Neuronal stem cell (in vitro differentiated cells): ENCODE measurements at regions not wholly inside any gene's neighbourhood (a gene's known extent, or its start where the extent isn't known, plus 50 kb on each side); places are given as distances from the start of the nearest gene placed in this dataset.
A peak's percentile ranks its signal among the peaks of the same experiment; 100 is the strongest.

Source experiments
- DNase-seq: peaks from one replicate; pipeline ENCODE4 v3.0.0-alpha.2; 2013; ENCODE audit warnings: low spot score
- H2AFZ ChIP-seq: one replicate; pipeline ENCODE4 v1.6.1; 2013; ENCODE audit warnings: mild to moderate bottlenecking, low read length, inconsistent platforms
- H2AK5ac ChIP-seq: 2 replicates; pipeline ENCODE4 v1.6.1; 2013; ENCODE audit warnings: low read depth, mild to moderate bottlenecking, inconsistent platforms, low read length, moderate library complexity, mixed read lengths
- H2BK120ac ChIP-seq: 2 replicates; pipeline ENCODE4 v1.6.1; 2013; ENCODE audit warnings: low read depth, mild to moderate bottlenecking, inconsistent platforms, low read length, moderate library complexity, mixed read lengths
- H2BK12ac ChIP-seq: one replicate; pipeline ENCODE4 v1.6.1; 2013; ENCODE audit warnings: low read length, inconsistent platforms
- H2BK15ac ChIP-seq: 2 replicates; pipeline ENCODE4 v1.6.1; 2013; ENCODE audit warnings: mild to moderate bottlenecking, low read length, inconsistent platforms, mixed read lengths
- H2BK5ac ChIP-seq: one replicate; pipeline ENCODE4 v1.6.1; 2013; ENCODE audit warnings: inconsistent platforms, mild to moderate bottlenecking, low read length, moderate library complexity
- H3K14ac ChIP-seq: one replicate; pipeline ENCODE4 v1.6.1; 2013; ENCODE audit warnings: low read length, inconsistent platforms
- H3K18ac ChIP-seq: 2 replicates; pipeline ENCODE4 v1.6.1; 2013; ENCODE audit warnings: low read length, inconsistent platforms
- H3K23ac ChIP-seq: 2 replicates; pipeline ENCODE4 v1.6.1; 2013; ENCODE audit warnings: low read depth, mild to moderate bottlenecking, mixed read lengths, low read length, inconsistent platforms; ENCODE audit not compliant: poor library complexity
- H3K27ac ChIP-seq: replicated peaks from 3 replicates; pipeline ENCODE4 v1.5.1; 2013; ENCODE audit warnings: low read length, inconsistent platforms
- H3K27me3 ChIP-seq, 3 experiments: 2 replicates each; pipeline ENCODE4 v1.6.1; 2013; ENCODE audit warnings: low read length in 3 of 3, mild to moderate bottlenecking in 2 of 3, inconsistent platforms in 1 of 3, low read depth in 1 of 3, mixed read lengths in 1 of 3, moderate library complexity in 1 of 3; ENCODE audit not compliant: control insufficient read depth in 3 of 3, insufficient read depth in 3 of 3
- H3K36me3 ChIP-seq, 2 donors: replicated peaks in 1 of 2; 2 replicates each; pipeline ENCODE4 v1.6.1; 2013; ENCODE audit warnings: low read length in 2 of 2; ENCODE audit not compliant: control insufficient read depth in 2 of 2, insufficient read depth in 2 of 2
- H3K4ac ChIP-seq: 2 replicates; pipeline ENCODE4 v1.6.1; 2013; ENCODE audit warnings: inconsistent platforms, mild to moderate bottlenecking, low read length, moderate library complexity
- H3K4me1 ChIP-seq, 2 donors: 1 replicate in 1 of 2; 2 replicates in 1 of 2; pipeline ENCODE4 v1.6.1; 2013; ENCODE audit warnings: low read length in 2 of 2, low read depth in 1 of 2; ENCODE audit not compliant: control insufficient read depth in 2 of 2, insufficient read depth in 1 of 2
- H3K4me2 ChIP-seq: one replicate; pipeline ENCODE4 v1.6.1; 2013; ENCODE audit warnings: mild to moderate bottlenecking, low read length, inconsistent platforms; ENCODE audit not compliant: insufficient read depth, poor library complexity, severe bottlenecking
- H3K4me3 ChIP-seq, 2 donors: 2 replicates each; pipeline ENCODE4 v1.5.1; 2013; ENCODE audit warnings: low read length in 2 of 2, mild to moderate bottlenecking in 2 of 2, inconsistent platforms in 1 of 2, moderate library complexity in 1 of 2
- H3K79me1 ChIP-seq: one replicate; pipeline ENCODE4 v1.6.1; 2013; ENCODE audit warnings: low read depth, mild to moderate bottlenecking, inconsistent platforms, low read length, moderate library complexity
- H3K9ac ChIP-seq: one replicate; pipeline ENCODE4 v1.6.1; 2013; ENCODE audit warnings: mild to moderate bottlenecking, low read depth, low read length, inconsistent platforms; ENCODE audit not compliant: poor library complexity
- H3K9me3 ChIP-seq, 2 donors: replicated peaks in 1 of 2; 2 replicates each; pipeline versions ENCODE3 to v1.6.1; 2013; ENCODE audit warnings: low read length in 2 of 2, mild to moderate bottlenecking in 2 of 2, inconsistent platforms in 1 of 2, low read depth in 1 of 2, mixed read lengths in 1 of 2, moderate library complexity in 1 of 2; ENCODE audit not compliant: control insufficient read depth in 2 of 2, insufficient read depth in 1 of 2
- H4K8ac ChIP-seq: one replicate; pipeline ENCODE4 v1.6.1; 2013; ENCODE audit warnings: low read depth, mild to moderate bottlenecking, inconsistent platforms, low read length, moderate library complexity
- H4K91ac ChIP-seq: one replicate; pipeline ENCODE4 v1.6.1; 2013; ENCODE audit warnings: low read length, low read depth, mild to moderate bottlenecking, inconsistent platforms; ENCODE audit not compliant: poor library complexity
- WGBS, 2 donors: extraction: QIAGEN DNeasy Blood & Tissue Kit; methylation state at CpG; one replicate each; pipeline ENCODE4 v1.1.7; 2013; ENCODE audit warnings: missing lambda C conversion rate in 2 of 2, mixed read lengths in 1 of 2; ENCODE audit not compliant: insufficient read length in 2 of 2, insufficient replicate concordance in 1 of 2; ENCODE audit errors: extremely low coverage in 2 of 2; 5-methylcytosine and 5-hydroxymethylcytosine counted together

- no peak overlapping the region for H3K4me2 ChIP-seq
- no peak for DNase-seq
- no peak overlapping the region for H3K9ac ChIP-seq
- no peak overlapping the region for H2BK12ac ChIP-seq
- no CpG with 5 or more reads among the region's 15 CpGs for WGBS, 2 donors
- H3K9me3 ChIP-seq = no peaks in the 10 kb centered on the region
- no peak overlapping the region for H2BK15ac ChIP-seq
- H4K91ac ChIP-seq = no peak overlapping the region
- no peak overlapping the region for H3K23ac ChIP-seq
- no peaks in the 10 kb centered on the region for H3K36me3 ChIP-seq
- H2AK5ac ChIP-seq = no peak overlapping the region
- no peaks in the 10 kb centered on the region for H3K79me1 ChIP-seq
- H3K14ac ChIP-seq = no peak overlapping the region
- H3K27ac ChIP-seq = no peak overlapping the region
- H4K8ac ChIP-seq = no peak overlapping the region
- no peak overlapping the region for H3K4ac ChIP-seq
- no peak overlapping the region for H3K18ac ChIP-seq
- no peak overlapping the region for H2BK120ac ChIP-seq
- no peak overlapping the region for H2AFZ ChIP-seq
- no peak overlapping the region for H2BK5ac ChIP-seq
- H3K4me1 ChIP-seq = peaks cover 2 to 8% of the 10 kb centered on the region in 2 donors
- no peaks in the 10 kb centered on the region for H3K27me3 ChIP-seq
- H3K4me3 ChIP-seq = no peak overlapping the region
These were observed 103.8 kb upstream of the HMGA2 start for GRCh38 chr12:65720136-65721130.

- H3K36me3 ChIP-seq = no peaks in the 10 kb centered on the region
- H3K27me3 ChIP-seq = no peaks in the 10 kb centered on the region
These were observed 102.6 kb upstream of the HMGA2 start for GRCh38 chr12:65721541-65722190.

GRCh38 chr12:65725376-65725775, 98.9 kb upstream of the HMGA2 start:
- no peak overlapping the region for H4K91ac ChIP-seq
- no peak overlapping the region for H2BK12ac ChIP-seq
- peaks cover 6 to 10% of the 10 kb centered on the region in 2 donors for H3K4me1 ChIP-seq
- no peak overlapping the region for H3K14ac ChIP-seq
- H3K79me1 ChIP-seq = no peaks in the 10 kb centered on the region
- no peak overlapping the region for H4K8ac ChIP-seq
- peaks cover 0 to 22% (median 11%) of the 10 kb centered on the region in 3 experiments for H3K27me3 ChIP-seq
- H3K18ac ChIP-seq = no peak overlapping the region
- no peak overlapping the region for H2AK5ac ChIP-seq
- H2AFZ ChIP-seq = no peak overlapping the region
- no peak overlapping the region for H3K4ac ChIP-seq
- H3K9ac ChIP-seq = no peak overlapping the region
- H3K4me3 ChIP-seq = no peak overlapping the region
- no peak overlapping the region for H3K4me2 ChIP-seq
- no peak overlapping the region for H2BK5ac ChIP-seq
- no peak overlapping the region for H3K27ac ChIP-seq
- H3K23ac ChIP-seq = no peak overlapping the region
- H2BK120ac ChIP-seq = no peak overlapping the region
- no peaks in the 10 kb centered on the region for H3K36me3 ChIP-seq
- no peak for DNase-seq
- peaks cover 0 to 3% of the 10 kb centered on the region in 2 donors for H3K9me3 ChIP-seq
- no CpG with 5 or more reads among the region's 2 CpGs for whole genome bisulfite sequencing, 2 donors
- no peak overlapping the region for H2BK15ac ChIP-seq

More at GRCh38 chr12:65721541-65722190, 102.6 kb upstream of the HMGA2 start:
- no peak overlapping the region for H2BK5ac ChIP-seq
- no peak overlapping the region for H2AK5ac ChIP-seq
- no CpG with 5 or more reads among the region's 3 CpGs for WGBS, 2 donors
- no peak overlapping the region for H3K4ac ChIP-seq
- H3K18ac ChIP-seq = no peak overlapping the region
- no peak overlapping the region for H3K9ac ChIP-seq
- H4K91ac ChIP-seq = no peak overlapping the region
- no peaks in the 10 kb centered on the region for H3K9me3 ChIP-seq
- H3K23ac ChIP-seq = no peak overlapping the region
- no peak overlapping the region for H3K27ac ChIP-seq
- H3K4me2 ChIP-seq = no peak overlapping the region
- no peak for DNase-seq
- no peak overlapping the region for H2BK12ac ChIP-seq
- H2AFZ ChIP-seq = no peak overlapping the region
- peaks cover 2 to 8% of the 10 kb centered on the region in 2 donors for H3K4me1 ChIP-seq
- no peak overlapping the region for H3K4me3 ChIP-seq
- no peaks in the 10 kb centered on the region for H3K79me1 ChIP-seq
- no peak overlapping the region for H3K14ac ChIP-seq
- H2BK15ac ChIP-seq = no peak overlapping the region
- no peak overlapping the region for H4K8ac ChIP-seq
- H2BK120ac ChIP-seq = no peak overlapping the region

- Histone ChIP-seq H2AK5ac (no peak overlapping the region), H2BK15ac (no peak overlapping the region), H2AFZ (peak overlapping the region; percentile 93), H4K8ac (no peak overlapping the region), H3K4me3 (peak overlapping the region in 1 of 2 donors; percentile 45), H2BK5ac (no peak overlapping the region), H3K18ac (no peak overlapping the region), H3K9me3 (peaks cover 0 to 3% of the 10 kb centered on the region in 2 donors), H3K79me1 (no peaks in the 10 kb centered on the region), H3K4me1 (peaks cover 0 to 7% of the 10 kb centered on the region in 2 donors), H2BK120ac (no peak overlapping the region), H3K27ac (no peak overlapping the region), H4K91ac (no peak overlapping the region), H3K9ac (no peak overlapping the region), H2BK12ac (no peak overlapping the region), H3K23ac (no peak overlapping the region), H3K14ac (no peak overlapping the region), H3K4ac (no peak overlapping the region), H3K36me3 (no peaks in the 10 kb centered on the region), H3K27me3 (peaks cover 0 to 22% (median 11%) of the 10 kb centered on the region in 3 experiments), H3K4me2 (peak overlapping the region; percentile 86)
- DNase-seq = no peak
- WGBS, 2 donors = no CpG with 5 or more reads among the region's 6 CpGs
These were observed 95.8 kb upstream of the HMGA2 start for GRCh38 chr12:65728455-65728847.
